ENCODE measurements at regions not wholly inside any gene's neighbourhood (a gene's known extent, or its start where the extent isn't known, plus 50 kb on each side); places are given as distances from the start of the nearest gene placed in this dataset.
"Not testable (repeated sequence)": the region's sequence is repeated elsewhere in the genome, so short reads cannot be mapped to it uniquely, and the experiment has no call there.

DNA sequence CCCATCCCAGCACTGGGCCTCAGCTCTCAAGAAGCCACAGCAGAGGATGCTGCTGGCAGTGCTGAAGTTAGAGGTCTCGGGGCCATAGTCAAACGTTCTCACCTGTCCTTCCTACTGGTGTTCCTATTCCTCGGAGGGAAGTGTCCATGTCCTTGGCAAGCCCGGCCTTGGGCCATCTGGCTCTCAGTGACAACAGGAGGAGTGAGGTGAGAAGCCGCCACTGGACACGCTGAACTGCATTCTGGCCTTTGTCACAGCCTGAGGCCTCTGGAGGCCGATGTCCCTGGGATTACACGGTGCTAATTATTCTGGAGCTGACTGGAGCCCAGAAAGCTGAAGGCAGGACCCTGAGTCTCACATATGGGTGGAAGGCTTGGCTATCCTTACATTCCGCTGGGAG is 92.5 kb downstream of the OLFM1 start:
- no peak for DNase-seq (ENCODE audit: extremely low spot score)
- TF ChIP-seq LEF1 (IDR thresholded peaks at IDR 0.05; ENCODE audit: borderline replicate concordance): no peak
- POLR2A ChIA-PET: no interaction called here
- CTCF ChIA-PET: no interaction called here

DNA sequence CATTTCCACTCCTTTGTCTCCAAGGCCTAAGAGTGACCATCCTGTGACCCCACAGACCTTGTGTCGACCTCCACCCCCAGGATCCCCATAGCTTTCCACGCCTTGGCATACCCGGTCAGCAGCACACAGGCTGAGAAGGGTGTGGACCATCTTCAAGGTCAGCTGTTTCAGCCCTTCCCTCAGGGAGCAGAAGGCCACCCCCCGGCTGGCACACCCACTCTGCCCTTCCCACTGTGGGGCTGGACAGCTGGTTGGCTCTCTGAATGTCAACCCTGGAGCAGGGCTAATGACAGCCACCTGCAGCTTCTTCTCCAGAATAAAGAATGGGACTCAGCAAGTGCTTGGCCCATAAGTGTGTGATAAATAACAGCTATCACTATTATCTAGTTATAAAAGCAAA is 93.1 kb downstream of the OLFM1 start:
- CTCF ChIA-PET: no interaction called here
- no peak for TF ChIP-seq FOXA1 (IDR thresholded peaks at IDR 0.05)
- TF ChIP-seq FOXM1 (IDR thresholded peaks at IDR 0.05; ENCODE audit: borderline replicate concordance): no peak
- no peak for TF ChIP-seq ELF4 (IDR thresholded peaks at IDR 0.05)
- no peak for TF ChIP-seq BHLHE40 (IDR thresholded peaks at IDR 0.05; ENCODE audit: borderline replicate concordance)
- no peak for TF ChIP-seq LEF1 (IDR thresholded peaks at IDR 0.05; ENCODE audit: borderline replicate concordance)
- no peak for TF ChIP-seq SP1 (IDR thresholded peaks at IDR 0.05)
- no peak for TF ChIP-seq SUZ12 (IDR thresholded peaks at IDR 0.05)
- TF ChIP-seq NFRKB (IDR thresholded peaks at IDR 0.05): no peak
- no peak for TF ChIP-seq ZNF384 (IDR thresholded peaks at IDR 0.05)
- TF ChIP-seq ARNT (IDR thresholded peaks at IDR 0.05): no peak
- TF ChIP-seq, protein P1, sequence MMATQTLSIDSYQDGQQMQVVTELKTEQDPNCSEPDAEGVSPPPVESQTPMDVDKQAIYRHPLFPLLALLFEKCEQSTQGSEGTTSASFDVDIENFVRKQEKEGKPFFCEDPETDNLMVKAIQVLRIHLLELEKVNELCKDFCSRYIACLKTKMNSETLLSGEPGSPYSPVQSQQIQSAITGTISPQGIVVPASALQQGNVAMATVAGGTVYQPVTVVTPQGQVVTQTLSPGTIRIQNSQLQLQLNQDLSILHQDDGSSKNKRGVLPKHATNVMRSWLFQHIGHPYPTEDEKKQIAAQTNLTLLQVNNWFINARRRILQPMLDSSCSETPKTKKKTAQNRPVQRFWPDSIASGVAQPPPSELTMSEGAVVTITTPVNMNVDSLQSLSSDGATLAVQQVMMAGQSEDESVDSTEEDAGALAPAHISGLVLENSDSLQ (IDR thresholded peaks at IDR 0.05): no peak
- TF ChIP-seq CTBP1 (IDR thresholded peaks at IDR 0.05; ENCODE audit: borderline replicate concordance): no peak
- TF ChIP-seq HDGF (IDR thresholded peaks at IDR 0.05; ENCODE audit: borderline replicate concordance): no peak
- TF ChIP-seq FOXK2 (IDR thresholded peaks at IDR 0.05): no peak
- TF ChIP-seq L3MBTL2 (conservative IDR thresholded peaks at IDR 0.05): no peak
- TF ChIP-seq TARDBP (IDR thresholded peaks at IDR 0.05): no peak
- DNase-seq (ENCODE audit: extremely low spot score): no peak
- POLR2A ChIA-PET: no interaction called here

DNA sequence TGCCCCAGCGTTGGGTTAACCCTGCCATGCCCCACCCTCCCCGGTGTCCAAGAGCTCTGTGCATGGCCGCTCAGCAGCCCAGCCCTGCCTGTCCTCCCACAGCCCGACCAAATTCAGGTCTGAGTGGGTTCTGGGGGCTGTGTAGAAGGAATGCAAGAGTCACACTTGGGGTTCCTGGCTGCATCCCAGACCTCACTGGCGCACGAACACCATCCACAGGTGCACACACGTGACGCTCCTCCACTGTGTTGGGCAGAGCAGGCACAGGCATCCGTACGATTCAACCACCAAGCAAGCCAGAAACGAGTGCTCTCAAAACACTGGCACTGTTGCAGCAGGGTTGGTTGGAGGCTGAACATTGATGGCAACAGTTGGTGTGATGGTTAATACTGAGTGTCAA is 93.9 kb downstream of the OLFM1 start:
- CTCF ChIA-PET: no interaction called here
- POLR2A ChIA-PET: no interaction called here
- TF ChIP-seq SP1 (IDR thresholded peaks at IDR 0.05): no peak
- TF ChIP-seq NFRKB (IDR thresholded peaks at IDR 0.05): no peak
- TF ChIP-seq FOXK2 (IDR thresholded peaks at IDR 0.05): no peak
- no peak for TF ChIP-seq ELF4 (IDR thresholded peaks at IDR 0.05)
- no peak for TF ChIP-seq FOXM1 (IDR thresholded peaks at IDR 0.05; ENCODE audit: borderline replicate concordance)
- no peak for TF ChIP-seq ARNT (IDR thresholded peaks at IDR 0.05)
- no peak for TF ChIP-seq FOXA1 (IDR thresholded peaks at IDR 0.05)
- TF ChIP-seq ZNF384 (IDR thresholded peaks at IDR 0.05): no peak
- TF ChIP-seq L3MBTL2 (conservative IDR thresholded peaks at IDR 0.05): no peak
- no peak for TF ChIP-seq SUZ12 (IDR thresholded peaks at IDR 0.05)
- TF ChIP-seq, protein P1 (IDR thresholded peaks at IDR 0.05): no peak
- TF ChIP-seq BHLHE40 (IDR thresholded peaks at IDR 0.05; ENCODE audit: borderline replicate concordance): no peak
- no peak for TF ChIP-seq TARDBP (IDR thresholded peaks at IDR 0.05)
- TF ChIP-seq CTBP1 (IDR thresholded peaks at IDR 0.05; ENCODE audit: borderline replicate concordance): no peak
- no peak for DNase-seq (ENCODE audit: extremely low spot score)

DNA sequence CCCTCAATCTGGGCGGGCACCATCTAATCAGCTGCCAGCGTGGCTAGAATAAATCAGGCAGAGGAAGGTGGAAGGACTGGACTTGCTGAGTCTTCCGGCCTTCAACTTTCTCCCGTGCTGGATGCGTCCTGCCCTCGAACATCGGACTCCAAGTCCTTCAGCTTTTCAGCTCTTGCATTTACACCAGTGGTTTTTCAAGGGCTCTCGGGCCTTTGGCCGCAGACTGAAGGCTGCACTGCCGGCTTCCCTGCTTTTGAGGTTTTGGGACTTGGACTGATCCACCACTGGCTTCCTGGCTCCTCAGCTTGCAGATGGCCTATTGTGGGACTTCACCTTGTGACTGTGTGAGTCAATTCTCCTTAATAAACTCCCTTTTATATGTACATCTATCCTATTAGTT is 94.4 kb downstream of the OLFM1 start:
- CTCF ChIA-PET; POLR2A ChIA-PET; DNase-seq (ENCODE audit: extremely low spot score): not testable (repeated sequence)

DNA sequence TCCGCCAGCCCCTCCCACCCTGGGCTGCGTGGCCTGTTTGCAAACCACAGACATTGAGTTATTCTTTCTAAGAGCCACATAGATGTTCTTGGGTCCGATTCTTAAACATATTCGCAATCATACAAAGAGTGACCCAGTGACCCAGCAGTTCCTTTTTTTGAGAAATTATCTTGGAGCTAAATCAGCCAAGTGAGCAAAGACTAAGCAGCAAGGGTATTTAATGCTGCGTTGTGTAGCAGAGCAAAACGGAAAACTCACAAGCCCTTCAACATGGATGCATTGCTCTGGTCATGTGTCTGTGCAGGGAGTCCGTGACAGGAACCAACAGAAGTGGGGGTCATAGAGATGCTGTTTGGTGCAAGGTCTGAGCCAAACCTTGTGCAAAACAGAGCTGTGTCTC is 95.6 kb downstream of the OLFM1 start:
- ChIA-PET POLR2A (no interaction called here), CTCF (no interaction called here)
- TF ChIP-seq, protein P1 (IDR thresholded peaks at IDR 0.05): no peak
- TF ChIP-seq LEF1 (IDR thresholded peaks at IDR 0.05; ENCODE audit: borderline replicate concordance): no peak
- no peak for TF ChIP-seq TARDBP (IDR thresholded peaks at IDR 0.05)
- TF ChIP-seq ELF4 (IDR thresholded peaks at IDR 0.05): no peak
- no peak for TF ChIP-seq ARNT (IDR thresholded peaks at IDR 0.05)
- TF ChIP-seq CTBP1 (IDR thresholded peaks at IDR 0.05; ENCODE audit: borderline replicate concordance): no peak
- no peak for TF ChIP-seq FOXA1 (IDR thresholded peaks at IDR 0.05)
- TF ChIP-seq SP1 (IDR thresholded peaks at IDR 0.05): no peak
- TF ChIP-seq SUZ12 (IDR thresholded peaks at IDR 0.05): no peak
- no peak for TF ChIP-seq HDGF (IDR thresholded peaks at IDR 0.05; ENCODE audit: borderline replicate concordance)
- no peak for TF ChIP-seq NFRKB (IDR thresholded peaks at IDR 0.05)
- no peak for TF ChIP-seq L3MBTL2 (conservative IDR thresholded peaks at IDR 0.05)
- no peak for TF ChIP-seq FOXK2 (IDR thresholded peaks at IDR 0.05)
- TF ChIP-seq BHLHE40 (IDR thresholded peaks at IDR 0.05; ENCODE audit: borderline replicate concordance): no peak
- TF ChIP-seq FOXM1 (IDR thresholded peaks at IDR 0.05; ENCODE audit: borderline replicate concordance): no peak
- no peak for TF ChIP-seq ZNF384 (IDR thresholded peaks at IDR 0.05)
- DNase-seq (ENCODE audit: extremely low spot score): no peak

DNA sequence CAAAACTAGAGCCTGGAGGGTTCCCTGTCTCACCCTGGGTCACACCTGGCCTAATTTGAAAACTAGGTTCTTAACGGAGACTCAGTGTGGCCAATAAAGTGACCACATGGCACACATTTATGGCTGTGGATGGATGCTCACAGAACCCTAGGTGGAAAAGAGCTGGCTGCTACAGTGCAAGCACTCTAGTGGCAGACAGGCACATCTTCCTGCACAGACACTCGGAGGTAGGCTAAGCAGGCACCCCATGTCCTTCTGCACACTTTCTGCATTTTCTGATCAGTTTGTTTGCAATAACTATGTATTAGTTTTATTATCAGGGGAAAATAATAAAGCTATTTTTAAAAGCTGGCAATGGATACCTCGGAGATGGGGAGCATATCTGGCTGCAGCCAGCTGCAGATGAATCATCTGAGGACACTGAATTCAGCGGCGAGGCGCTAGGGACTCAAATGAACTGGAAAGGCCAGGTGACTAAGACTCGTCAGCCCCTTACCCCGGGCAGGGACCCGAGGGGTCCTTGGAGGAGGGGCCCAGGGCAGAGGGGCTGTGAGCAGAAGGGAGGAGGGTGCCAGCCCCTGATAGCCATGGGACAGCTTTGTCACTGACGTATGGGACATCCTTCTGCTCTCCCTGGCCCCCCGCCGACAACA is 96.2 kb downstream of the OLFM1 start:
- ChIA-PET CTCF (no interaction called here), POLR2A (no interaction called here)
- DNase-seq (ENCODE audit: extremely low spot score): no peak
- TF ChIP-seq SP1 (IDR thresholded peaks at IDR 0.05): no peak
- TF ChIP-seq ARNT (IDR thresholded peaks at IDR 0.05): no peak
- TF ChIP-seq CTBP1 (IDR thresholded peaks at IDR 0.05; ENCODE audit: borderline replicate concordance): no peak
- no peak for TF ChIP-seq TARDBP (IDR thresholded peaks at IDR 0.05)
- no peak for TF ChIP-seq FOXM1 (IDR thresholded peaks at IDR 0.05; ENCODE audit: borderline replicate concordance)
- TF ChIP-seq HDGF (IDR thresholded peaks at IDR 0.05; ENCODE audit: borderline replicate concordance): no peak
- TF ChIP-seq BHLHE40 (IDR thresholded peaks at IDR 0.05; ENCODE audit: borderline replicate concordance): no peak

Data from HEK293T (cell line).